Cardiac muscle cell (in vitro differentiated cells and primary cell): ENCODE measurements at regions not wholly inside any gene's neighbourhood (a gene's known extent, or its start where the extent isn't known, plus 50 kb on each side); places are given as distances from the start of the nearest gene placed in this dataset.

ENCODE experiments used
- DNase-seq, 2 donors: peaks; one replicate each; pipeline versions ENCODE4 v3.0.0 to v3.0.0-alpha.2; 2010 to 2017; ENCODE audit warnings: low read depth in 1 of 2, low spot score in 1 of 2
- H3K27ac ChIP-seq: fragments of 200-600 bp; sonication (generic); 2 replicates; pipeline ENCODE4 v1.5.1; 2016
- H3K27me3 ChIP-seq: fragments of 200-600 bp; sonication (generic); 2 replicates; pipeline ENCODE4 v1.6.0; 2016; ENCODE audit warnings: control low read depth
- H3K36me3 ChIP-seq: fragments of 200-600 bp; sonication (generic); 2 replicates; pipeline ENCODE4 v1.5.1; 2016; ENCODE audit warnings: control low read depth
- H3K4me1 ChIP-seq: fragments of 200-600 bp; sonication (generic); 2 replicates; pipeline ENCODE4 v1.8.1; 2017; ENCODE audit warnings: low read depth, mild to moderate bottlenecking, mixed run types
- H3K4me3 ChIP-seq: fragments of 200-600 bp; sonication (generic); 2 replicates; pipeline ENCODE4 v1.5.1; 2016; ENCODE audit warnings: mild to moderate bottlenecking
- H3K9me3 ChIP-seq: fragments of 200-600 bp; sonication (generic); 2 replicates; pipeline ENCODE4 v1.5.1; 2017; ENCODE audit warnings: low read depth, mild to moderate bottlenecking, control low read depth
- CTCF ChIP-seq: IDR thresholded peaks from 2 replicates; pipeline ENCODE4 v1.5.1; 2012; ENCODE audit warnings: low read depth, mild to moderate bottlenecking, low read length

DNA sequence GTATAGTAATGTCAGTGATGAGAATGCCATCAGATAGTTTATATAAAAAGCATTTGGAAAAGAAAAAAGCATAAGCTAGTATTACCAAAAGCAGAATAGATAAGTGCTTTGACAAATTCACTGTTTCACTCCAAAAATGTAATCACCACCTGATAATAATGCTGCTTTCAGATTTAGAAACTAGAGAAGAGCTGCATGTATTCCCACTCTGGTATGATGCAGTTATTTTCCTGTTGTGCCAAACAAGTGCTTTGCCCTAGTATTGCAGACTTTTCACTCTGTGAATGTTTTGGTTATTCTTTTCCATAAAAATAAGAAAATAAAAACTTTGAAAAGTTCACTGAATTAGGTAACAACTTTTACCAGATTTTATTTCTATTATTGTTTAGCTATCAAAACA lies 267.7 kb upstream of the TET2 start:
- no peak for DNase-seq
- Histone ChIP-seq H3K27me3 (no peaks in the 10 kb centered on the region), H3K4me3 (no peak overlapping the region), H3K4me1 (no peaks in the 10 kb centered on the region), H3K9me3 (no peaks in the 10 kb centered on the region), H3K27ac (no peak overlapping the region), H3K36me3 (no peaks in the 10 kb centered on the region)
- TF ChIP-seq CTCF, result no peak

DNA sequence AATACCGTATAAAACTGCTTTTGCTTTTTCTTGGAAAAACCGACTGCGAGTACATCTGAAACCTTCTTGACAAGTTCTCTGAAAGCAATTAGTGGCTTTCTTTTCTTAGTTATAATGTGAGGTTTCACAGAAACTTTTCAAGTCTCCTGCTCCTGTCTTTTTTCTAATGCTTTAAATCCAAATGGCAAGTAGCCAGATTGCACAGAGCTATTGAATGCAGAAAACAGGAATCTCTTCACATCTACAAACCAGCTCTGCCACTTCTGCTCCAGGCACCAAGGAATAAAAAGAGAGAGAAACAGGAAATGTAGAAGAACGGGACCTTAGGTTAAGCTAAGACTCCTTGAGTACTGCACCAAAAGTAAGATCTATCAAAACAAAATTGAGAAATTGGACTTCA lies 267.3 kb upstream of the TET2 start:
- no peak overlapping the region for H3K27ac ChIP-seq
- H3K9me3 ChIP-seq, result no peaks in the 10 kb centered on the region
- peak in 1 of 2 donors; percentile 5 for DNase-seq
- H3K4me1 ChIP-seq, result no peaks in the 10 kb centered on the region
- no peaks in the 10 kb centered on the region for H3K27me3 ChIP-seq
- TF ChIP-seq CTCF, result no peak
- no peaks in the 10 kb centered on the region for H3K36me3 ChIP-seq
- H3K4me3 ChIP-seq, result no peak overlapping the region

DNA sequence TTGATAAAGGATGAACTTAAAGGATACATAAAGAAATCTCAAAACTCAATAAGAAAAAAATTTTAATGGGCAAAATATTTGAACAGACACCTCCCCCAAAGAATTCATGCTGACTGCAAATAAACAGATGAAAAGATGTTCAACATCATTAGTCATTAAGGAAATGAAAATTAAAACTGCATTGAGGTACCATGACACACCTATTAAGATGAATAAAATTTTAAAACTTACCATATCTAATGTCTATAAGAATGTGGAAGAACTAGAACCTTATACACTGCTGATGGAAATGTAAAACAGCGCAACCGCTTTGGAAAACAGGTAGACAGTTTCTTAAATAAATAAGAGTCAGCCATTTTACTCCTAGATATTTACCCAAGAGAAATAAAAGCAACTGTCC lies 266.8 kb upstream of the TET2 start:
- H3K4me3 ChIP-seq, result no peak overlapping the region
- no peak for TF ChIP-seq CTCF

DNA sequence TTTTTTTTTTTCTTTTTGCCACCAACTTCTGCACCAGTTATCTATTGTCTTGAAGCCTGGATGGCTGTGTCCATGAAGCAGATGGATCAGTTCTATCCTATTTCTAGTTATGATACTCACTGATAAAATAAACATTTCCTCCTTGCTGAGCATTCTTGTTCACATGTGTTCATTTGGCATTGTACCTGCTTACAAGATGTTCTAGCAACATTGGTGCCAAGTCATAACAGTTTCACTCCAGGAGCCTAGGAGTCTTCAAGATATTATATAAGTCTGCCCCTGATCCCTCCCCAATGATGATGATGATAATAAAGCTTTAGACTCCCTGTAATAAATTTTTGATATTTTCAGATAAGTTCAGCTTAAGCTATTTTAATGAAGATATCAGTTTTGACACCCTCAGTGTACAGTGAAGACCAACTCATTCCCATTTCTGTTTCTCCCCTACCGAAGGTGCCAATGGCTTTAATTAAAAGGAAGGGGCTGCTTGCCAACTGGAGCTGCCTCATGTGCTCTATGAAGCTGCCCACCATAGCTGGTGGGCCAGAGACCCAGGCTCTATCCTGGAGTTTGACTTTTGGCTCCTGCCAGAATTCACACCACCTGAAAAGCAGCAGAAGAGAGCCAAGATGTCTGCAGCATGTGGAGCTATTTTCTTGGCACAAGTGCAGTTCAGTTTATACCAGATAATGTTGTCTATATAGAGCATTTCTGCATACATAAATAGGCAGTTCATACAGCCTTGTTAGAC lies 265.4 kb upstream of the TET2 start:
- H3K27me3 ChIP-seq, result no peaks in the 10 kb centered on the region
- no peak for DNase-seq
- no peaks in the 10 kb centered on the region for H3K4me1 ChIP-seq
- H3K27ac ChIP-seq, result no peak overlapping the region
- no peak for TF ChIP-seq CTCF
- H3K4me3 ChIP-seq, result no peak overlapping the region
- H3K36me3 ChIP-seq, result no peaks in the 10 kb centered on the region
- no peaks in the 10 kb centered on the region for H3K9me3 ChIP-seq

More for the DNA sequence above, 266.8 kb upstream of the TET2 start:
- Histone ChIP-seq H3K36me3 (no peaks in the 10 kb centered on the region), H3K9me3 (no peaks in the 10 kb centered on the region), H3K27ac (no peak overlapping the region), H3K27me3 (no peaks in the 10 kb centered on the region), H3K4me1 (no peaks in the 10 kb centered on the region)
- no peak for DNase-seq

- no peak for TF ChIP-seq CTCF
- Histone ChIP-seq H3K4me3 (no peak overlapping the region), H3K4me1 (no peaks in the 10 kb centered on the region), H3K36me3 (no peaks in the 10 kb centered on the region), H3K27ac (no peak overlapping the region), H3K9me3 (no peaks in the 10 kb centered on the region), H3K27me3 (no peaks in the 10 kb centered on the region)
- no peak for DNase-seq
Measured at GRCh38 chr4:104890598-104891275, 255.9 kb upstream of the TET2 start.
